SIG-M5 treated with dmso at 0.1 percent for 504 hours (cell line): ENCODE measurements at regions not wholly inside any gene's neighbourhood (a gene's known extent, or its start where the extent isn't known, plus 50 kb on each side); places are given as distances from the start of the nearest gene placed in this dataset.
"Not testable (repeated sequence)": the region's sequence is repeated elsewhere in the genome, so short reads cannot be mapped to it uniquely, and the experiment has no call there.

Source experiments
- DNase-seq: peaks from one replicate; lab custom pipeline; 2025; ENCODE audit not compliant: unreplicated experiment; lab: John Stamatoyannopoulos, UW

DNA sequence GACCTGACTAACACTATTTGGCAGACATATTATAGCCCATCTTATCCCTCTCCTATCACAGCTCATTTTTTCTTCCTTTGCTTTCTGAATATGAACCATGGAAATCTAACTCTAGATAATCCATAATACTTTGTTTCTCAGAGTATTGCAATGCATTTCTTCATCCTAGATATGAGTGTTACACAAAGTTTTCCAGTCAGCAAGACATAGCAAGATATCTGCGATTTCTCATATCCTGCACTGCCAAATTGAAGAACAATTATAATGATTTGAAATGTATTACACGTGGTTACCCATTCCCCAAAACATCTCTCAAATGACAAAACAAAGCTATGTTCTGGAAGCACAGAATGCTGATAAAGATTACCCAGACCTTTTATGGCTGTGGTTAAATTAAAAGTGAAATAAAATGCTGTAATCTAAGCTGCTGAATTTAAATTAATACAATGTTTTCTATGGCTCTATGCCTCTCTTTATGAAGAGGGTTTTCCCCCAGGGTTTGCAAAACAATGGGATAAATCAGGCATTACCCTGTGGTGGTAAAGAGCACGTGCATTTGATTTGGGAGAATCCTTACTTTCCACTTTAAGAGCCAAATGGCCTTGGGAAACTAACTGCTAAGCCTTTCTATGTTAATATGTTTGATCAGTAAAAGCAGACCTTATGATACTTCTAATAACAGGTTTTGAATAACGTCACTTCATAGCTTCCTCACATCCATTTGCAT lies 1291.0 kb upstream of the CNTN5 start:
- no peak for DNase-seq

DNA sequence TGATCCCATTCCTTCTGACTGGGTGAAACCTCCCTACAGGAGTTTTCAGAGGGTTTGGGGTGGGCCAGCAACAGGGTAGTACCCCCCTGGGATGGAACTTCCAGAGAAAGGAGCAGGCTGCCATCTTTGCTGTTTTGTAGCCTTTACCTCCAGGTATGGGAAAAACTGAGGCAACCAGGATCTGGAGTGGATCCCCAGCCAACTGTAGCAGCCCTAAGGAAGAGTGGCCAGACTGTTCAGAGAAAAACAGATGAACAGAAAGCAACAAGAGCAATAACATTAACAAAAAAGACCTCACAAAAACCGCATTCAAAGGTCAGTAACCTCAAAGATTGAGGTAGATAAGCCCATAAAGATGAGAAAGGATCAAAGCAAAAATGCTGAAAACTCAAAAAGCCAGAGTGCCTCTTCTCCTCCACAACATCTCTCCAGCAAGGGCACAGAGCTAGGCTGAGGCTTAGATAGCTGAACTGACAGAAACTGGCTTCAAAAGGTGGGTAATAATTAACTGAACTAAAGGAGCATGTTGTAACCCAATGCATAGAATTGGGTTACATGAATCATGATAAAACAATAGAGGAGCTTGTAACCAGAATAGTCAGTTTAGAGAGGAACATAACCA lies 1288.6 kb upstream of the CNTN5 start:
- DNase-seq = no peak

DNA sequence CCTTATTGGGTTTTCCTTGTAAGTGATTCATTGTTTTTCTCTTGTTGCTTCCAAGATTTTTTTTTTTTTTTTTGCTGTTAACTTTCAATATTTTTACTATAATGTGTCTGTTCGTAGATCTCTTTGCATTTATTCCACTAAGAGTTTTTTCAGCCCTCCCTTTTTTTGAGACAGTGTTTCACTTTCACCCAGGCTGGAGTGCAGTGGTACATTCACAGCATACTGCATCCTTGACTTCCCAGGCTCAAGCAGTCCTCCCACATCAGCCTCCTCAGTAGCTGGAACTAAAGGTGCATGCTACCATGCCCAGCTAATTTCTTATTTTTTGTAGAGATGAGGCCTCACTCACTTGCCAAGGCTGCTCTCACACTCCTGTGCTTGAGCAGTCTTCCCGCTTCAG lies 1282.0 kb upstream of the CNTN5 start:
- no peak for DNase-seq

DNA sequence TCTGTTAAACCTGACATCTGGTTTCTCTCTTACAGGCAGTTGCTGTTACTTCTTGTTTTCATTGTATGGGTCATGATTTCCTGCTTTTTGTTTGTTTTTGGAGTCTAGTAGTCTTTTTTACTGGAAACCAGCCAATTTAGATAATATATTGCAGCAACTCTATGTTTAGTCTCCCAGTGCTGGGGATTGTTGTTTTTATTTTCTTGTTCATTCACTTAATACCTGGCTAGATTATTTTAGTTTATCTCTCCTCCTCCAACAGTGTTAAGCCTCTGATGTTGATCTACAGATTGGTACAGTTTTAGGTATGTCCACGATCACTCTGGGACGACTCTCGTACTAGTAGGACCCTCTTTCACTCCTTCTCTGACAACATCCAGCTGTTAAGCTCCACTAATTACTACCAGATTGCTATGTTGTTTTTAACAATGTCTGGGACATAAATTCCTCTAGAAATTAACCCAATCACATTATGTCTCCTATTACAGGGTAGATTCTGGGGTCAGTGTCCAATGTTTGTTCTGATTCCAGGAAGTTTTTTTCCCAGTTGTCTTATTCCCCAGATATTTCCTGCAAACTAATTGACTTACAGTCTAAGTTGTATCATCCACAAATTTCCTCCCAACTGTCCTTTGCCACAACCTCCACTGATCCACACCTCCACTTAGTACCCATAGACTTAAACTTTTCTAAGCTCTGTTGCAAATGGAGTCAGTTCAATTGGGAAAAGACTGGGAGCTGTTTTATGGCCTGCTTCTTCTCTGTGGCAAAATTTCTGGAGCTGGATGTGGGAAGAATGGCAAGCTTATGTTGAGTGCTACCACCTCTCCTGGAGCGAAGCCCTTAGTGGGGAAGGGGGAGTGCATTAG lies 1280.6 kb upstream of the CNTN5 start:
- no peak for DNase-seq

DNA sequence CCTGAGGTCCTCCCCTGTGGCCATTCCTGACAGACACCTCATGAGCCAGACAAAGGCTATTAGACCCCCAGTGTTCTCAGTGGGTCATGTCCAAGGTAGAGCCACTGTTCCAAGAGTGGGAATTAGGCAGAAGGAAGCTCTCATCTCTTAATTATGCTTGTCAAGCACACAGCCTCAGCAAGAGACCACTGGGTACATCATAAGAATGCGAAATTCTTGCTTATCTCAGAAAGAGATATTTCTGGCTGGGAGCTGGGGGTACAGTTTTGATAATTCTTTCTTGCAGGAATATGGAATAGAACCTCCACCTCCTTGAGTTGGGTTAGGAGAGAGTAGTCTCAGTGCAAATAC lies 1280.0 kb upstream of the CNTN5 start:
- DNase-seq = no peak

DNA sequence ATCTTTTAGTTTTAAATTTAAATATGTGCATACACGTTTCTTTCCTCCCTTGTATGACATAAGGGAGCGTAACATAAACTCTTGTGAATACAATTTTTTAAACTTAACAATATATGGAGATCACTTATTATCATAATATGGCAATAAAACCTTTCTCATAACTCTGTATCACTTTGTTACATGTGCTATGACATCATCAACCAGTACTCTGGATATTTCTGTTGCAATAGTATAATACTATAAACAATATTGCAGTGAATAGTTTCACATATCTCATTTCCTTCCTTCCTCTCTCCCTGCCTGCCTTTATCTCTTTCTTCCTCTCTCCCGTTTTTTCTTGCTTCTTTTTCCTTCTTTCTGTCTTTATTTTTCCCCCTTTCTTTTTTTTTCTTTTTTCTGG lies 1278.0 kb upstream of the CNTN5 start:
- DNase-seq = no peak

DNA sequence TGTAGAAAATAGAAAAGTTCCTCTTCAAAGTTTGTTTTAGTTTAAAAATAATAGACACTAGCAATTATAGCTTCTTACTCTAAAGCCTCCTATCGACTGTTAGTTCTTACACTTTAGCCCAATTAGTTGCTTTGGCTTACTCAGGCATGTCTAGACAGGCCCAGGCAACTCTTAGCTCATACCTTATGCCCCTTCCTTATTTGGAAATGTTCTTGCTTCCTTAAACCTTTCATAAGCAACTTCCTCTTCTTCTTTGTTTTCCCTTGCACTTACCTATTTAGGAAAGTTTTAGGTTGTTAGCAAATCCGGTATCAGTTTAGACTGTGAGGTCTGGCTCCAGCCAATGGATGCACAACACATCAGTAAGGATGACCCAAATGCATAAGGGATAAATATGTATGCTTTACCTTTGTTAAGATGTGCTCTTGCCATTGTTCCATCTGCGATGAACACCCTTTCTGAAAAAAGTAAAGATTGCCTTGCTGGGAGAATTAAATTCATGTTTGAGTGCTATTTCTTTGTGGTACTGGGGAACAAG lies 1277.5 kb upstream of the CNTN5 start:
- DNase-seq = peak; percentile 54

DNA sequence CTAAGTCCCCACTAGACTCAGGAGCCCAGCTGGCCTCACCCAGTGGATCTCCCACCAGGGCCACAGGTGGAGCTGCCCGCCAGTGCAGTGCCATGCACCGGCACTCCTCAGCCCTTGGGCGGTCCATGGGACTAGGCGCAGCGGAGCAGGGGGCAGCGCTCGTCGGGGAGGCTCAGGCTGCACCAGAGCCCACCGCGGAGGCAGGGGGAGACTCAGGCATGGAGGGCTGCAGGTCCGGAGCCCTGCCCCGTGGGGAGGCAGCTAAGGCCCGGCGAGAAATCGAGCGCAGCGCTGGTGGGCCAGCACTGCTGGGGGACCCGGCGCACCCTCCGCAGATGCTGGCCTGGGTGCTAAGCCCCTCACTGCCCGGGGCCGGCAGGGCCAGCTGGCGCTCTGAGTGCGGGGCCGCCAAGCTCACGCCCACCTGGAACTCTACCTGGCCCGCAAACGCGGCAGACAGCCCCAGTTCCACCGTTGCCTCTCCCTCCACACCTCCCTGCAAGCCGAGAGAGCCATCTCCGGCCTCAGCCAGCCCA lies 1275.2 kb upstream of the CNTN5 start:
- DNase-seq = no peak

DNA sequence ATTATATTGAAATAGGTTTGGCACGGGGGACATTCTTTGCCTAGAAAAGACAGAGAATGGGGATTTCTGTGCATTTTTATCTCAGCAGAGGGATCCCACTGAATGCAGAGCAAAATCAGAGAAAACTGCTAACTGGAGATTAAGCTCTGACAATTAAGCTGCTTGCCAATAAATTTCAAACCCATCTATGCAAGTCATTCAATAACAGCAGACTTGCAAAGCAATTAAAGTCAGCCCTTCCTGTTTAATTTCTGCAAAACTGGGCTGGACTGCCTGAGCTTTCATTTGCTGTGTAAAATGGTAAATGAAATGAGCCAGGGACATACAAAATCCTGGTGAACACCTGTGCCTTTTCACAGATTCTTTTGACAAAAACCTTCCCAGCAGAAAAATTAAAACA lies 1273.9 kb upstream of the CNTN5 start:
- DNase-seq = no peak

DNA sequence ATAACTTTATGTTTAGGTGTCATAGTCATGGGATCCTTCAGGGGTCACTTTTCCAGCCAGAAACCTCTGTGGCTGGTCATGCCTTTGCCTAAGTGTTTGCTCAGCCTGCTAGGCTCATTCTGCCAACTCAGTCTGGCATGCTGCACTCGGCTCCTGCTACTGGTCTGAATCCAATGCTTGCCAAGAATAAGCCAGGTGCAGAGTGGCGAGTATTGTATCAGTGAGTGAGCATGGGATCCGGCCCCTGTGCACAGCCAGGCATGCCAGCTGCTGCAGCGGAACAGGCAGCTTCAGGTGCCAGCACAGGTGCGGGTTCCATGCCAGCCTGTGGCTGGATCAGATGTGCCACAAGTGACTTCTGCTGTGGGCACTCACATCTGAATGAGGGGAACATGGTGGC lies 1269.3 kb upstream of the CNTN5 start:
- DNase-seq = no peak

DNA sequence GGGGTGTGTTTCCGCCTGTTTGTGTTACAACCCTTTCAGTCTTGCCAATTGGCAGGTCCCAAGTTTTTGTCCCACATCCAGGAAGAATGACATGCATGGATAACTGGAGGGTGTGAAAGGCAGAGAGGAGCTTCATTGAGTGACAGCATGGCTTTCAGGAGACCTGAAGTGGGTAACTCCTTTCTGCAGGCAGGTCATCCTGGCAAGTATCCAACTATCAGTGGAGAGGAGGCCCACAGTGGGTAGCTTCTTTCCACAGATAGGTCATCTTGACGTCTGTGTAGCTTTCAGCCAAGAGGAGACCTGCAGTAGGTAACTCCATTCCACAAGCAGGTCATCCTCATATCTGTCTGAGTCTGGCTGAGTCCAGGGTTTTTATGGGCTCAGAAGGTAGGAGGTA lies 1268.8 kb upstream of the CNTN5 start:
- DNase-seq = no peak

DNA sequence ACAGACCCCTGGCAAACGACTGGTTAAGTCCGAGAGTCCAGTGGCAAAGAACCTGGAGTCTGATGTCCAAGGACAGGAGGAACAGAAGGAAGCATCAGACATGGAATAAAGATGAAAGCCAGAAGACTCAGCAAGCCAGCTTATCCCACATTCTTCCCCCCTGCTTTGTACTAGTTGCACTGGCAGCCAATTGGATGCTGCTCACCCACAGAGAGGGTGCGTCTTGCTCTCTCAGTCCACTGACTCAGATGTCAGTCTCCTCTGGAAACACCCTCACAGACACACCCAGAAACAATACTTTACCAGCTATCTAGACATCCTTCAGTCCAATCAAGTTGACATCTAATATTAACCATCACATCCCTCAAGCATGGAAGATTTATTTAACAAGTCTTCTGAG lies 1265.8 kb upstream of the CNTN5 start:
- DNase-seq = no peak

DNA sequence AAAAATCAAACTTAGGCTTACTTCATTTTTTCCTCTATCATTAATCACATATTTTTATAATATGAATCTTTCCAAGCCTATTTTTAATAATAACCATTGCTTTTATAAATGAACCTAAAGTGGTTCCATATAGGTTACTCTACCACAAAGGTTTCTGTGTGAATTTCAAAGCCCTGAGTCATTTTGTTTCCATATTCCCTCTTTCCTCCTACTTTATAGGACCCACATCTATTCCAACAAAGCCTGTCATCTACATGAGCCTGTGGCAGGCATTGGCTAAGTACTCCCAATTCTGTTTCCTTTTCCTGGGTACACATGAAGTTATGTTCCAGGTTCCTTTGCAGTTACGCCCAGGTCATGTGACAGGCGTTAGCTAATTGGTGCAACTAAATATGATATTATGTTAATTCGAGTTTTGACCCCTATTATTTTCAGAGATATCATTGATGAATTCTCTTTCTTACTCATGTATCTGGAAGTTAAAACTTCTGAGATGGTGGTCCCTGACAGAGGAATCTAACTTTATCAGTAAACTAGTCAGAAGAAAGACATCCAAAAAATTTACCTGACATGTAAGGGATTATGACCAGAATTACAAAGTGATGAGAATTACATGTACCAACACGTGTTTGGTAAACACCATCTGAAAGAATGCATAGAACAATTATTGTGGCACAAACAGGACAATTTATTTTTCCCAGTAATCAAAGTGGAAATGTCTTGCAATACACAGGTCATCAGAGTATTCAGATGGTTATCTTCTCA lies 1264.0 kb upstream of the CNTN5 start:
- DNase-seq = no peak

DNA sequence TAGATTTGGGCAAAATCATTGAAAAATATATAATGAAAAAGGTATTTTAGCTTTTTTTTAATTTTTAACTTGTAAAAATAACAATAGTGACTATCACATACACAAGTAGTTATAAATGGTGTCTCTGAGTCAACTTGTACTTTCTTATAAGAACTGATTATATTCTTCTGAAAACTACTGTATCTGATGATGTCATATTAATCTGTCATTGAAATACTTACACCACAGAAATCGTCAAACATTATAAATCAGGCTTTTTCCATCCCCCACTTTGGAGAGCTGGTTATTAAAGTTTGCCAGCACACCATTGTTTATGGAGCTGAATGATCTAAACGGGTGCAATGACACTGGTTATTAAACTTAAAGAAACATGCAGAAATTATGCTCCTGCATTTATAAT lies 1259.6 kb upstream of the CNTN5 start:
- no peak for DNase-seq

DNA sequence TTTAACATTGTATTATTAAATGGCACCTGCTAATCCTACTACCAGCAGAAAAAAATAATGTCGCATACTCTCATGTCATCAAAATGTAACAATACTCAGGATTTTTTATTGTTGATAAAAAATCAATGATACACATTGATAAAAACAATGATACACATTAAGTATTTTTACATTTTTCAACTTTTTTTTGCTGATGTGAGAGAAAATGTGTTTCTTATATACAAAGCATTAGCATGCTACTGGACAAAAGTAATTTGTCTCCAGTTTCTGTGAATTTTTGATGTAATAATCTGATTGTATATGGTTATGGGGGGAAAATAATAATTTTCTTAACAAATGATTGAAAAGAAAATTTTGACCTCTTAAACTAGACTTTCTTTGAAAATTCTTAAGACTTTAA lies 1256.6 kb upstream of the CNTN5 start:
- DNase-seq = no peak

DNA sequence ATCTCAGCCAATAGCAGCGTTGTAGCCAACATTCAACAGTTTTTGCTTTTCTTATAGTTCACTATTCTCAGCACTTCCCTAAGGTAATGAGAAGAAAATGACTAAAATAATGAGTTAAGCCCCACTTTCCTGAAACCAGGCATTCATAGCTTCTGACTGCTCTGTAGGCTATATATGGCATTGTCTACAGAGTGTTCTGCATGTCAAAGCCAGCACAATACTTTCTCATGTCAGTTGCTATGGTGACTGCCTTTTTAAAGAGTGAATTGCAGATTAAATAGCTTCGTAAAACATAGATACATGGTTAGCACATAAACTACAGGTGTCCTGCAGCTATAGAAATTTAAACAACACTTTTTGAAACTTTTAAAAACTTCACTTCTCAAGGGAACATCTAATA lies 1256.1 kb upstream of the CNTN5 start:
- DNase-seq = no peak

DNA sequence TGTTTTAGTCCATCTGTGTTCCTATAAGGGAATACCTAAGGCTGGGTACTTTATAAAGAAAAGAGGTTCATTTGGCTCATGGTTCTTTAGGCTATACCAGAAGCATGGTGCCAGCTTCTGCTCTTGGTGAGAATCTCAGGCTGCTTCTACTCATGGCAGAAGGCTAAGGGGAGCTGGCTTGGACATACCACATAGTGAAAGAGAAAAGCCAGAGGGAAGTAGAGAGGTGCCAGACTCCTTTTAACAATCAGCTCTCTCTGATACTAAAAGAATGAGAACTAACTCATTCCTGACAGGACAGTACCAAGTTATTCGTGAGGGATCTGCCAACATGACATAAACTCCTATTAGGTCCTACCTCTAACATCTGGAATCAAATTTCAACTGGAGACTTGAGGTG lies 1250.2 kb upstream of the CNTN5 start:
- no peak for DNase-seq

DNA sequence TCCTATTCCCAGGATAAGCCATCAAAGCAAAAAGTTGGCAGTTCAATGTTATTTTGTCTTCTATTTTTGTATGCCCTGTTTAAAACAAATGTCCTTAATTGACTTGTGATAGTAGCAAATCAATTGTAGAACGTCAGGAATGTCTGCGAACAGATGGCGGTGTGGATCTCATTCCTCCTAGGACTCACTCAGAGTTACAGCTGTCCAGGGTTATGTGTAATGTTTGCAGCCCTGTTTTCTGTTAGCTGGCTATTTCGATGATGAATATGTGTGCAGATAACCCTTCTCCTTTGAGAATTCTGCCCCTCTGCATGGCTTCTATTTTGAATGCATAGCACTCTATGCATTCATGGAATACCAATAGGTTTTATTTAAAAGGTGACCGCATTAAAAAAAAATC lies 1248.0 kb upstream of the CNTN5 start:
- no peak for DNase-seq

DNA sequence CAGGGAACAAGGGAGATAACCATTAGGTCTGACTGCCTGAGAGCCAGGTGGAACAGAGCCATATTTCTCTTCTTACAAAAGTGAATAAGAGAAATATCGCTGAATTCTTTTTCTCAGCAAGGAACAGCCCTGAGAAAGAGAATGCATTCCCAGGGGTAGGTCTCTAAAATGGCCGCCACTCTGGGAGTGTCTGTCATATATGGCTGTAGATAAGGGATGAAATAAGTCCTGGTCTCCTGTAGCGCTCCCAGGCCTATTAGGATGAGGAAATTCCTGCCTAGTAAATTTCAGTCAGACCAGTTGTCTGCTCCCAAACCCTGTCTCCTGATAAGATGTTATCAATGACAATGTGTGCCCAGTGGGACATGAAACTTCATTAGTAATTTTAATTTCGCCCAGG lies 1236.4 kb upstream of the CNTN5 start:
- DNase-seq = not testable (repeated sequence)

DNA sequence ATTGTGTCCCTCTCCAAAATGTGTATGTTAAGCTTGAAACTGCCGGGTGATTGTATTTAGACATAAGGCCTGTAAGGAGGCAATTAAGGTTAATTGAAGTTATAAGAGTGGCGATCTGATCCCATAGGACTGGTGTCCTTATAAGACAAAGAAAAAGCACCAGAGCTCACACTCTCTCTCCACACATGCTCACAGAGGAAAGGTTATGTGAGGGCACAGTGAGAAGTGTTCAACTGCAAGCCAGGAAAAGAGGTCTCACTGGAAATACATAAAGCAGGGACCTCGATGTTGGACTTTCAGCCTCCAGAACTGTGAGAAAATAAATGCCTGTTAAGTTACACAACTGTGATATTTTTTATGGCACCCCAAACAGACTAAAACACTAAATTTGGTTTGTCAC lies 1233.8 kb upstream of the CNTN5 start:
- DNase-seq = no peak

DNA sequence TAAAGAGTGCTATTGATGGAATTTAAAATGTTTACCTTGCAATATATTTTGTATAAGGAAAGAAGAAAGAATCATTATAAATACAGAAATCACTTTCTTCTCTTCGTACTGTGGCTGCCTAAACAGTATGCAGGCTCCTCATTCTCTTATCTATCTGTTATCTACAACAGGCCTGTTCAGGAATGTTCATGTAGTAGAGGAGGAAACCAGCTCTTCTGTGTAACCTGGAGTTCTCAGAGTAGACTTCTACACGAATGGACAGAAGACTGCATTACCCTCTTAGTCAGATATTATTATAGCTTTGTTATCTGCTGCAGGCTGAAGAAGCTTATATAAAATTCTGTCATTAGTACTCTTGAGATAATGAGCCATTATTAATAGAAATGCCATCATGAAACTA lies 1225.9 kb upstream of the CNTN5 start:
- DNase-seq = no peak
